ENCODE measurements at regions not wholly inside any gene's neighbourhood (a gene's known extent, or its start where the extent isn't known, plus 50 kb on each side); places are given as distances from the start of the nearest gene placed in this dataset.

- DNase-seq (ENCODE audit: low read depth in 1 of 2, low spot score in 1 of 2) = no peak
Measured at GRCh38 chr11:15865212-15865987, 490.9 kb downstream of the SOX6 start.

GRCh38 chr11:15867871-15868270 is 488.5 kb downstream of the SOX6 start:
- no peak for DNase-seq (ENCODE audit: low read depth in 1 of 2, low spot score in 1 of 2)

GRCh38 chr11:15870911-15871310 is 485.4 kb downstream of the SOX6 start:
- DNase-seq (ENCODE audit: low read depth in 1 of 2, low spot score in 1 of 2) = no peak

GRCh38 chr11:15871904-15872626 is 484.3 kb downstream of the SOX6 start:
- no peak for DNase-seq (ENCODE audit: low read depth in 1 of 2, low spot score in 1 of 2)

GRCh38 chr11:15873501-15873900 is 482.8 kb downstream of the SOX6 start:
- no peak for DNase-seq (ENCODE audit: low read depth in 1 of 2, low spot score in 1 of 2)

- no peak for DNase-seq (ENCODE audit: low read depth in 1 of 2, low spot score in 1 of 2)
Measured at GRCh38 chr11:15874704-15875103, 481.6 kb downstream of the SOX6 start.

GRCh38 chr11:15875393-15875792 is 481.0 kb downstream of the SOX6 start:
- DNase-seq (ENCODE audit: low read depth in 1 of 2, low spot score in 1 of 2) = no peak

GRCh38 chr11:15875943-15876342 is 480.4 kb downstream of the SOX6 start:
- no peak for DNase-seq (ENCODE audit: low read depth in 1 of 2, low spot score in 1 of 2)

GRCh38 chr11:15878756-15879155 is 477.6 kb downstream of the SOX6 start:
- no peak for DNase-seq (ENCODE audit: low read depth in 1 of 2, low spot score in 1 of 2)

- no peak for DNase-seq (ENCODE audit: low read depth in 1 of 2, low spot score in 1 of 2)
Measured at GRCh38 chr11:15880291-15880690, 476.1 kb downstream of the SOX6 start.

- DNase-seq (ENCODE audit: low read depth in 1 of 2, low spot score in 1 of 2) = no peak
Measured at GRCh38 chr11:15882876-15883454, 473.4 kb downstream of the SOX6 start.

- DNase-seq (ENCODE audit: low read depth in 1 of 2, low spot score in 1 of 2) = no peak
Measured at GRCh38 chr11:15883455-15883920, 472.9 kb downstream of the SOX6 start.

GRCh38 chr11:15884141-15884540 is 472.2 kb downstream of the SOX6 start:
- no peak for DNase-seq (ENCODE audit: low read depth in 1 of 2, low spot score in 1 of 2)

GRCh38 chr11:15884777-15885540 is 471.4 kb downstream of the SOX6 start:
- no peak for DNase-seq (ENCODE audit: low read depth in 1 of 2, low spot score in 1 of 2)

- no peak for DNase-seq (ENCODE audit: low read depth in 1 of 2, low spot score in 1 of 2)
Measured at GRCh38 chr11:15885854-15886253, 470.5 kb downstream of the SOX6 start.

- DNase-seq (ENCODE audit: low read depth in 1 of 2, low spot score in 1 of 2) = no peak
Measured at GRCh38 chr11:15886299-15886698, 470.0 kb downstream of the SOX6 start.

- DNase-seq (ENCODE audit: low read depth in 1 of 2, low spot score in 1 of 2) = no peak
Measured at GRCh38 chr11:15886866-15887265, 469.5 kb downstream of the SOX6 start.

GRCh38 chr11:15888556-15889345 is 467.6 kb downstream of the SOX6 start:
- DNase-seq (ENCODE audit: low read depth in 1 of 2, low spot score in 1 of 2) = no peak

GRCh38 chr11:15889363-15890030 is 466.8 kb downstream of the SOX6 start:
- no peak for DNase-seq (ENCODE audit: low read depth in 1 of 2, low spot score in 1 of 2)

Measured in stimulated activated CD4-positive, alpha-beta T cell treated with anti-CD3 and anti-CD28 coated beads, Interleukin-15, amount 100 ng/mL, for 1 hour (primary cell).